Peyer's patch (tissue), 4 donors: ENCODE measurements at regions not wholly inside any gene's neighbourhood (a gene's known extent, or its start where the extent isn't known, plus 50 kb on each side); places are given as distances from the start of the nearest gene placed in this dataset.

ENCODE experiments used
- CTCF ChIP-seq, 6 experiments: fragments of 450-650 bp in 4 of 6; fragments of 200-600 bp in 2 of 6; sonication (generic) in 1 of 6; IDR thresholded peaks; one replicate each; pipeline ENCODE4 v1.5.1; 2017 to 2019; ENCODE audit warnings: antibody characterized with exemption in 6 of 6, mild to moderate bottlenecking in 3 of 6, moderate library complexity in 1 of 6
- POLR2A ChIP-seq, 2 donors: fragments of 450-650 bp; IDR thresholded peaks; one replicate each; pipeline ENCODE4 v1.5.1; 2017; ENCODE audit warnings: antibody characterized with exemption in 2 of 2, mild to moderate bottlenecking in 2 of 2, moderate library complexity in 2 of 2

GRCh38 chr5:40010436-40010835 lies 585.7 kb upstream of the DAB2 start:
- TF ChIP-seq CTCF (IDR thresholded peaks at IDR 0.05), result no peak
- no peak for TF ChIP-seq POLR2A (IDR thresholded peaks at IDR 0.05)
